Neural cell (in vitro differentiated cells): ENCODE measurements at regions not wholly inside any gene's neighbourhood (a gene's known extent, or its start where the extent isn't known, plus 50 kb on each side); places are given as distances from the start of the nearest gene placed in this dataset.

Experiments
- H2AFZ ChIP-seq: fragments of 200-600, 300-800 bp; sonication (generic), shearing (Covaris generic); 2 replicates; pipeline ENCODE4 v1.6.0; 2014; ENCODE audit warnings: low read depth, mild to moderate bottlenecking, antibody characterized with exemption, low read length, moderate library complexity
- H3F3A ChIP-seq: fragments of 200-600 bp; shearing (Covaris generic); 2 replicates; pipeline ENCODE4 v1.6.1; 2016; ENCODE audit warnings: mild to moderate bottlenecking, moderate library complexity, mixed read lengths, antibody characterized with exemption, low read length; ENCODE audit not compliant: insufficient read depth, poor library complexity, severe bottlenecking
- H3K27ac ChIP-seq: fragments of 200-600, 300-800 bp; sonication (generic), shearing (Covaris generic); 2 replicates; pipeline ENCODE4 v1.5.1; 2014; ENCODE audit warnings: mild to moderate bottlenecking, low read length, moderate library complexity
- H3K27me3 ChIP-seq: fragments of 300-800, 200-600 bp; sonication (generic), shearing (Covaris generic); 2 replicates; pipeline ENCODE4 v1.6.0; 2014; ENCODE audit warnings: mild to moderate bottlenecking, low read depth, low read length, moderate library complexity; ENCODE audit not compliant: insufficient read depth
- H3K36me3 ChIP-seq: fragments of 300-800, 200-600 bp; sonication (generic), shearing (Covaris generic); 2 replicates; pipeline ENCODE4 v1.5.1; 2014; ENCODE audit warnings: mild to moderate bottlenecking, antibody characterized with exemption, low read length, moderate library complexity; ENCODE audit not compliant: insufficient read depth
- H3K4me2 ChIP-seq: fragments of 300-800, 200-600 bp; sonication (generic), shearing (Covaris generic); 2 replicates; pipeline ENCODE4 v1.6.0; 2014; ENCODE audit warnings: mild to moderate bottlenecking, low read length
- H3K4me3 ChIP-seq: fragments of 300-800, 200-600 bp; sonication (generic), shearing (Covaris generic); 2 replicates; pipeline ENCODE4 v1.5.1; 2014; ENCODE audit warnings: mild to moderate bottlenecking, low read length, moderate library complexity
- H3K79me2 ChIP-seq: fragments of 200-600 bp; shearing (Covaris generic); replicated peaks from 2 replicates; pipeline ENCODE4 v1.6.0; 2014; ENCODE audit warnings: mild to moderate bottlenecking, low read length, moderate library complexity; ENCODE audit not compliant: insufficient read depth
- H3K9ac ChIP-seq: fragments of 300-800, 200-600 bp; sonication (generic), shearing (Covaris generic); 2 replicates; pipeline ENCODE4 v1.6.1; 2016; ENCODE audit warnings: mild to moderate bottlenecking, low read length, mixed read lengths
- H3K9me2 ChIP-seq: fragments of 200-600 bp; shearing (Covaris generic); 2 replicates; pipeline ENCODE4 v1.6.1; 2016; ENCODE audit warnings: mild to moderate bottlenecking, low read length, mixed read lengths; ENCODE audit not compliant: insufficient read depth
- H3K9me3 ChIP-seq: fragments of 200-600, 300-800 bp; sonication (generic), shearing (Covaris generic); 2 replicates; pipeline ENCODE4 v1.6.1; 2016; ENCODE audit warnings: mild to moderate bottlenecking, mixed run types, low read length, moderate library complexity, mixed read lengths
- H4K20me1 ChIP-seq: fragments of 200-600 bp; shearing (Covaris generic); 2 replicates; pipeline ENCODE4 v1.6.1; 2016; ENCODE audit warnings: mild to moderate bottlenecking, mixed run types; ENCODE audit not compliant: insufficient read depth
- EP300 ChIP-seq: fragments of 450-650 bp; conservative IDR thresholded peaks from 2 replicates; pipeline ENCODE4 v1.6.1; 2014; ENCODE audit warnings: antibody characterized with exemption, mild to moderate bottlenecking, moderate library complexity; ENCODE audit not compliant: poor library complexity, severe bottlenecking
- EZH2 ChIP-seq: fragments of 200-600, 300-800 bp; shearing (Covaris generic), sonication (generic); IDR thresholded peaks from 2 replicates; pipeline ENCODE4 v1.6.1; 2014; ENCODE audit warnings: antibody characterized with exemption, low read length, borderline replicate concordance, mild to moderate bottlenecking; ENCODE audit not compliant: insufficient read depth, poor library complexity, severe bottlenecking
- MXI1 ChIP-seq: fragments of 450-650 bp; conservative IDR thresholded peaks from 2 replicates; pipeline ENCODE4 v1.6.1; 2014; ENCODE audit warnings: antibody characterized with exemption, mild to moderate bottlenecking; ENCODE audit not compliant: poor library complexity, severe bottlenecking
- POLR2AphosphoS5 ChIP-seq: IDR thresholded peaks from 2 replicates; pipeline ENCODE4 v1.6.1; 2012
- RAD21 ChIP-seq: fragments of 450-650 bp; conservative IDR thresholded peaks from 2 replicates; pipeline ENCODE4 v1.6.1; 2014; ENCODE audit warnings: antibody characterized with exemption, mild to moderate bottlenecking, moderate library complexity
- SMC3 ChIP-seq: fragments of 450-650 bp; conservative IDR thresholded peaks from 2 replicates; pipeline ENCODE4 v1.6.1; 2014; ENCODE audit warnings: antibody characterized with exemption, mild to moderate bottlenecking, moderate library complexity; ENCODE audit not compliant: poor library complexity
- TAF1 ChIP-seq: IDR thresholded peaks from 2 replicates; pipeline ENCODE4 v1.6.1; 2012; ENCODE audit warnings: low read depth
- TF ChIP-seq, protein P1 (sequence below): IDR thresholded peaks from 2 replicates; pipeline ENCODE4 v1.6.1; 2012; ENCODE audit warnings: borderline replicate concordance
- TF ChIP-seq, protein P2 (sequence below): fragments of 450-650 bp; IDR thresholded peaks from 2 replicates; pipeline ENCODE4 v1.5.1; 2014; ENCODE audit warnings: antibody characterized with exemption, mild to moderate bottlenecking, moderate library complexity; ENCODE audit not compliant: poor library complexity, severe bottlenecking

GRCh38 chr4:135705343-135705742 lies 1503.8 kb upstream of the PABPC4L start:
- Histone ChIP-seq H2AFZ (no peak overlapping the region), H3K27me3 (no peaks in the 10 kb centered on the region), H3K9me3 (no peaks in the 10 kb centered on the region), H3K9ac (no peak overlapping the region), H3K4me2 (no peak overlapping the region), H3K36me3 (no peaks in the 10 kb centered on the region), H3K9me2 (no peaks in the 10 kb centered on the region), H3K4me3 (no peak overlapping the region), H3K27ac (no peak overlapping the region), H3K79me2 (no peaks in the 10 kb centered on the region), H4K20me1 (no peaks in the 10 kb centered on the region), H3F3A (no peaks in the 10 kb centered on the region)
- TF ChIP-seq EZH2 (no peak), RAD21 (no peak), EP300 (no peak), SMC3 (no peak), TAF1 (no peak), MXI1 (no peak), POLR2AphosphoS5 (no peak)
- TF ChIP-seq, protein P1, sequence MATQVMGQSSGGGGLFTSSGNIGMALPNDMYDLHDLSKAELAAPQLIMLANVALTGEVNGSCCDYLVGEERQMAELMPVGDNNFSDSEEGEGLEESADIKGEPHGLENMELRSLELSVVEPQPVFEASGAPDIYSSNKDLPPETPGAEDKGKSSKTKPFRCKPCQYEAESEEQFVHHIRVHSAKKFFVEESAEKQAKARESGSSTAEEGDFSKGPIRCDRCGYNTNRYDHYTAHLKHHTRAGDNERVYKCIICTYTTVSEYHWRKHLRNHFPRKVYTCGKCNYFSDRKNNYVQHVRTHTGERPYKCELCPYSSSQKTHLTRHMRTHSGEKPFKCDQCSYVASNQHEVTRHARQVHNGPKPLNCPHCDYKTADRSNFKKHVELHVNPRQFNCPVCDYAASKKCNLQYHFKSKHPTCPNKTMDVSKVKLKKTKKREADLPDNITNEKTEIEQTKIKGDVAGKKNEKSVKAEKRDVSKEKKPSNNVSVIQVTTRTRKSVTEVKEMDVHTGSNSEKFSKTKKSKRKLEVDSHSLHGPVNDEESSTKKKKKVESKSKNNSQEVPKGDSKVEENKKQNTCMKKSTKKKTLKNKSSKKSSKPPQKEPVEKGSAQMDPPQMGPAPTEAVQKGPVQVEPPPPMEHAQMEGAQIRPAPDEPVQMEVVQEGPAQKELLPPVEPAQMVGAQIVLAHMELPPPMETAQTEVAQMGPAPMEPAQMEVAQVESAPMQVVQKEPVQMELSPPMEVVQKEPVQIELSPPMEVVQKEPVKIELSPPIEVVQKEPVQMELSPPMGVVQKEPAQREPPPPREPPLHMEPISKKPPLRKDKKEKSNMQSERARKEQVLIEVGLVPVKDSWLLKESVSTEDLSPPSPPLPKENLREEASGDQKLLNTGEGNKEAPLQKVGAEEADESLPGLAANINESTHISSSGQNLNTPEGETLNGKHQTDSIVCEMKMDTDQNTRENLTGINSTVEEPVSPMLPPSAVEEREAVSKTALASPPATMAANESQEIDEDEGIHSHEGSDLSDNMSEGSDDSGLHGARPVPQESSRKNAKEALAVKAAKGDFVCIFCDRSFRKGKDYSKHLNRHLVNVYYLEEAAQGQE, result no peak
- TF ChIP-seq, protein P2, sequence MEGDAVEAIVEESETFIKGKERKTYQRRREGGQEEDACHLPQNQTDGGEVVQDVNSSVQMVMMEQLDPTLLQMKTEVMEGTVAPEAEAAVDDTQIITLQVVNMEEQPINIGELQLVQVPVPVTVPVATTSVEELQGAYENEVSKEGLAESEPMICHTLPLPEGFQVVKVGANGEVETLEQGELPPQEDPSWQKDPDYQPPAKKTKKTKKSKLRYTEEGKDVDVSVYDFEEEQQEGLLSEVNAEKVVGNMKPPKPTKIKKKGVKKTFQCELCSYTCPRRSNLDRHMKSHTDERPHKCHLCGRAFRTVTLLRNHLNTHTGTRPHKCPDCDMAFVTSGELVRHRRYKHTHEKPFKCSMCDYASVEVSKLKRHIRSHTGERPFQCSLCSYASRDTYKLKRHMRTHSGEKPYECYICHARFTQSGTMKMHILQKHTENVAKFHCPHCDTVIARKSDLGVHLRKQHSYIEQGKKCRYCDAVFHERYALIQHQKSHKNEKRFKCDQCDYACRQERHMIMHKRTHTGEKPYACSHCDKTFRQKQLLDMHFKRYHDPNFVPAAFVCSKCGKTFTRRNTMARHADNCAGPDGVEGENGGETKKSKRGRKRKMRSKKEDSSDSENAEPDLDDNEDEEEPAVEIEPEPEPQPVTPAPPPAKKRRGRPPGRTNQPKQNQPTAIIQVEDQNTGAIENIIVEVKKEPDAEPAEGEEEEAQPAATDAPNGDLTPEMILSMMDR, result no peak

- no peaks in the 10 kb centered on the region for H3K27me3 ChIP-seq
- TF ChIP-seq POLR2AphosphoS5 (no peak), RAD21 (no peak), MXI1 (no peak), EP300 (no peak), EZH2 (no peak), SMC3 (no peak), TAF1 (no peak)
- TF ChIP-seq, protein P1, result no peak
- TF ChIP-seq, protein P2, result no peak
- no peaks in the 10 kb centered on the region for H3K79me2 ChIP-seq
- H3K9me3 ChIP-seq, result no peaks in the 10 kb centered on the region
- no peak overlapping the region for H3K4me2 ChIP-seq
- H3F3A ChIP-seq, result no peaks in the 10 kb centered on the region
- no peak overlapping the region for H3K27ac ChIP-seq
- H3K4me3 ChIP-seq, result no peak overlapping the region
- H3K9me2 ChIP-seq, result no peaks in the 10 kb centered on the region
- no peaks in the 10 kb centered on the region for H4K20me1 ChIP-seq
- H2AFZ ChIP-seq, result peak overlapping the region; percentile 25
- H3K36me3 ChIP-seq, result no peaks in the 10 kb centered on the region
- H3K9ac ChIP-seq, result no peak overlapping the region
Observed at GRCh38 chr4:135694066-135694465, 1492.5 kb upstream of the PABPC4L start.
